ENCODE measurements at regions not wholly inside any gene's neighbourhood (a gene's known extent, or its start where the extent isn't known, plus 50 kb on each side); places are given as distances from the start of the nearest gene placed in this dataset.

- Histone ChIP-seq H3K4me1 (no peaks in the 10 kb centered on the region), H3K27me3 (no peaks in the 10 kb centered on the region), H3K27ac (no peak overlapping the region), H3K9me3 (no peaks in the 10 kb centered on the region), H3K4me3 (no peak overlapping the region), H3K36me3 (no peaks in the 10 kb centered on the region)
- ATAC-seq (no peak), DNase-seq (no peak)
- in situ Hi-C loops (cut with MboI; ENCODE audit: low sequenced_read_pairs in 4 of 4) (no loop called here), intact Hi-C loops (cut with DNase I; ENCODE audit: low total_unique reads) (no loop called here)
- no peak for TF ChIP-seq CTCF (IDR thresholded peaks at IDR 0.05 in 4 of 5, conservative IDR thresholded peaks at IDR 0.05 in 1 of 5)
These were observed 806.0 kb upstream of the ZNF608 start for GRCh38 chr5:125552486-125552885.

GRCh38 chr5:125554355-125554754, 807.9 kb upstream of the ZNF608 start:
- Histone ChIP-seq H3K27ac (no peak overlapping the region), H3K4me1 (no peaks in the 10 kb centered on the region), H3K4me3 (no peak overlapping the region), H3K27me3 (no peaks in the 10 kb centered on the region), H3K9me3 (no peaks in the 10 kb centered on the region), H3K36me3 (no peaks in the 10 kb centered on the region)
- ATAC-seq: no peak
- TF ChIP-seq POLR2A (IDR thresholded peaks at IDR 0.05): no peak
- no peak for TF ChIP-seq CTCF (IDR thresholded peaks at IDR 0.05 in 4 of 5, conservative IDR thresholded peaks at IDR 0.05 in 1 of 5)
- DNase-seq: no peak
- in situ Hi-C loops (cut with MboI; ENCODE audit: low sequenced_read_pairs in 4 of 4): no loop called here
- intact Hi-C loops (cut with DNase I; ENCODE audit: low total_unique reads): no loop called here

GRCh38 chr5:125555591-125555990, 809.2 kb upstream of the ZNF608 start:
- in situ Hi-C loops (cut with MboI; ENCODE audit: low sequenced_read_pairs in 4 of 4): no loop called here
- intact Hi-C loops (cut with DNase I; ENCODE audit: low total_unique reads): no loop called here

GRCh38 chr5:125558016-125558415, 811.6 kb upstream of the ZNF608 start:
- Histone ChIP-seq H3K4me3 (no peak overlapping the region), H3K9me3 (no peaks in the 10 kb centered on the region), H3K4me1 (no peaks in the 10 kb centered on the region), H3K36me3 (no peaks in the 10 kb centered on the region), H3K27ac (no peak overlapping the region), H3K27me3 (no peaks in the 10 kb centered on the region)
- DNase-seq (no peak), ATAC-seq (no peak)
- in situ Hi-C loops (cut with MboI; ENCODE audit: low sequenced_read_pairs in 4 of 4): no loop called here
- no peak for TF ChIP-seq POLR2A (IDR thresholded peaks at IDR 0.05)
- no peak for TF ChIP-seq CTCF (IDR thresholded peaks at IDR 0.05 in 4 of 5, conservative IDR thresholded peaks at IDR 0.05 in 1 of 5)
- intact Hi-C loops (cut with DNase I; ENCODE audit: low total_unique reads): no loop called here

More at GRCh38 chr5:125555591-125555990, 809.2 kb upstream of the ZNF608 start:
- Histone ChIP-seq H3K4me3 (no peak overlapping the region), H3K4me1 (no peaks in the 10 kb centered on the region), H3K36me3 (no peaks in the 10 kb centered on the region), H3K27me3 (no peaks in the 10 kb centered on the region), H3K27ac (no peak overlapping the region), H3K9me3 (no peaks in the 10 kb centered on the region)
- ATAC-seq: no peak
- TF ChIP-seq POLR2A (IDR thresholded peaks at IDR 0.05) (no peak), CTCF (IDR thresholded peaks at IDR 0.05 in 4 of 5, conservative IDR thresholded peaks at IDR 0.05 in 1 of 5) (no peak)
- no peak for DNase-seq

GRCh38 chr5:125558466-125558865, 812.0 kb upstream of the ZNF608 start:
- TF ChIP-seq CTCF (IDR thresholded peaks at IDR 0.05 in 4 of 5, conservative IDR thresholded peaks at IDR 0.05 in 1 of 5) (no peak), POLR2A (IDR thresholded peaks at IDR 0.05) (no peak)
- intact Hi-C loops (cut with DNase I; ENCODE audit: low total_unique reads) (no loop called here), in situ Hi-C loops (cut with MboI; ENCODE audit: low sequenced_read_pairs in 4 of 4) (no loop called here)

More at GRCh38 chr5:125558466-125558865, 812.0 kb upstream of the ZNF608 start:
- ATAC-seq: no peak
- H3K27me3 ChIP-seq: no peaks in the 10 kb centered on the region
- no peak overlapping the region for H3K4me3 ChIP-seq
- no peaks in the 10 kb centered on the region for H3K9me3 ChIP-seq
- no peak for DNase-seq
- H3K36me3 ChIP-seq: no peaks in the 10 kb centered on the region
- no peak overlapping the region for H3K27ac ChIP-seq
- no peaks in the 10 kb centered on the region for H3K4me1 ChIP-seq

Measured in gastrocnemius medialis (tissue), 4 donors.